Gastrocnemius medialis (tissue), 4 donors: ENCODE measurements at regions not wholly inside any gene's neighbourhood (a gene's known extent, or its start where the extent isn't known, plus 50 kb on each side); places are given as distances from the start of the nearest gene placed in this dataset.

ENCODE experiments used
- CTCF ChIP-seq, 5 experiments: fragments of 450-650 bp in 3 of 5; fragments of 200-600 bp in 2 of 5; sonication (generic) in 2 of 5; IDR thresholded peaks in 4 of 5; conservative IDR thresholded peaks in 1 of 5; 1 replicate in 4 of 5; 2 replicates in 1 of 5; pipeline ENCODE4 v1.5.1; 2016 to 2019; ENCODE audit warnings: antibody characterized with exemption in 5 of 5, mild to moderate bottlenecking in 3 of 5, moderate library complexity in 3 of 5
- POLR2A ChIP-seq, 2 donors: fragments of 450-650 bp; IDR thresholded peaks; one replicate each; pipeline ENCODE4 v1.6.1; 2017; ENCODE audit warnings: antibody characterized with exemption in 2 of 2, mild to moderate bottlenecking in 2 of 2, moderate library complexity in 2 of 2

GRCh38 chr11:127844876-127845275, 742.5 kb downstream of the ETS1 start:
- TF ChIP-seq CTCF (IDR thresholded peaks at IDR 0.05 in 4 of 5, conservative IDR thresholded peaks at IDR 0.05 in 1 of 5) (no peak), POLR2A (IDR thresholded peaks at IDR 0.05) (no peak)
